ENCODE measurements at regions not wholly inside any gene's neighbourhood (a gene's known extent, or its start where the extent isn't known, plus 50 kb on each side); places are given as distances from the start of the nearest gene placed in this dataset.

GRCh38 chrX:77342004-77342403 is 105.2 kb upstream of the FGF16 start:
- Mint-ChIP-seq H3K4me3 (no peak overlapping the region), H3K27me3 (ENCODE audit: low read depth) (peaks cover 3% of the 10 kb centered on the region; the same call in 1 of the 2 replicates), H3K36me3 (ENCODE audit: insufficient read depth in 1 of 3, low read depth in 3 of 3) (no peaks in the 10 kb centered on the region; a peak in 1 of 7 replicates), H3K27ac (no peak overlapping the region), H3K9me3 (peaks cover 74 to 79% of the 10 kb centered on the region in 2 experiments), H3K4me1 (no peaks in the 10 kb centered on the region)
- no peak overlapping the region for H4K5ac ChIP-seq (ENCODE audit: insufficient read length, low read depth, low read length)
- H3K9me3 ChIP-seq (ENCODE audit: control insufficient read depth, low read depth, low read length) = peaks cover 17% of the 10 kb centered on the region
- no peak overlapping the region for H3K14ac ChIP-seq (ENCODE audit: insufficient read depth, low read length)
- H2BK120ac ChIP-seq (ENCODE audit: low read depth, low read length, poor library complexity, severe bottlenecking) = no peak overlapping the region
- H3K27me3 ChIP-seq (ENCODE audit: insufficient read depth, low read length) = no peaks in the 10 kb centered on the region
- H4K91ac ChIP-seq (ENCODE audit: insufficient read length, low read depth, low read length) = no peak overlapping the region
- WGBS (ENCODE audit: extremely low coverage, insufficient read length, low lambda C conversion rate) = no CpG with 5 or more reads among the region's 1 CpG
- H3K4me2 ChIP-seq (ENCODE audit: insufficient read depth, insufficient read length, low read length) = no peak overlapping the region
- H2BK12ac ChIP-seq (ENCODE audit: insufficient read length, low read depth, low read length) = no peak overlapping the region
- no peak overlapping the region for H2AK5ac ChIP-seq (ENCODE audit: insufficient read length, low read length)
- H2BK15ac ChIP-seq (ENCODE audit: low read depth, low read length) = no peak overlapping the region
- H4K20me1 ChIP-seq (ENCODE audit: control insufficient read depth, insufficient read depth, insufficient read length) = no peaks in the 10 kb centered on the region
- no peak overlapping the region for H3T11ph ChIP-seq (ENCODE audit: low read length)
- no peaks in the 10 kb centered on the region for H3K4me1 ChIP-seq (ENCODE audit: insufficient read depth, low read length)
- TF ChIP-seq CTCF (conservative IDR thresholded peaks at IDR 0.05) = no peak
- H3K9ac ChIP-seq (ENCODE audit: extremely low read depth, insufficient read length, low read length) = no peak overlapping the region
- H3K4ac ChIP-seq (ENCODE audit: low read depth, low read length) = no peak overlapping the region
- DNase-seq = no peak
- H3K79me2 ChIP-seq (ENCODE audit: insufficient read depth, low read length) = no peaks in the 10 kb centered on the region
- no peaks in the 10 kb centered on the region for H3K23me2 ChIP-seq (ENCODE audit: insufficient read length, low read depth, low read length, poor library complexity, severe bottlenecking)
- H3K18ac ChIP-seq (ENCODE audit: insufficient read length, low read depth, low read length) = no peak overlapping the region
- no peak overlapping the region for H3K27ac ChIP-seq (ENCODE audit: insufficient read length, low read depth, low read length)
- H2BK20ac ChIP-seq (ENCODE audit: low read depth, low read length, poor library complexity, severe bottlenecking) = no peak overlapping the region
- no peak overlapping the region for H2BK5ac ChIP-seq (ENCODE audit: insufficient read length, low read length)
- no peak overlapping the region for H3K23ac ChIP-seq (ENCODE audit: insufficient read length, low read depth, low read length)
- no peak overlapping the region for H3K56ac ChIP-seq (ENCODE audit: insufficient read length, low read depth, low read length)
- no peaks in the 10 kb centered on the region for H3K79me1 ChIP-seq (ENCODE audit: insufficient read depth, low read depth, low read length, poor library complexity, severe bottlenecking)
- H2AFZ ChIP-seq (ENCODE audit: low read length) = no peak overlapping the region
- no peak overlapping the region for H4K8ac ChIP-seq (replicated peaks; ENCODE audit: insufficient read length, low read depth, low read length)

Data from H9 (cell line).